HG03575 (cell line): ENCODE measurements at regions not wholly inside any gene's neighbourhood (a gene's known extent, or its start where the extent isn't known, plus 50 kb on each side); places are given as distances from the start of the nearest gene placed in this dataset.
"Not testable (repeated sequence)": the region's sequence is repeated elsewhere in the genome, so short reads cannot be mapped to it uniquely, and the experiment has no call there.

ENCODE experiments used
- ATAC-seq: cut with Tn5 transposase; IDR thresholded peaks from one replicate; pipeline ENCODE4 v1.9.1; 2021; ENCODE audit not compliant: unreplicated experiment, insufficient number of reproducible peaks, low FRiP score; ENCODE audit errors: extremely low read depth

DNA sequence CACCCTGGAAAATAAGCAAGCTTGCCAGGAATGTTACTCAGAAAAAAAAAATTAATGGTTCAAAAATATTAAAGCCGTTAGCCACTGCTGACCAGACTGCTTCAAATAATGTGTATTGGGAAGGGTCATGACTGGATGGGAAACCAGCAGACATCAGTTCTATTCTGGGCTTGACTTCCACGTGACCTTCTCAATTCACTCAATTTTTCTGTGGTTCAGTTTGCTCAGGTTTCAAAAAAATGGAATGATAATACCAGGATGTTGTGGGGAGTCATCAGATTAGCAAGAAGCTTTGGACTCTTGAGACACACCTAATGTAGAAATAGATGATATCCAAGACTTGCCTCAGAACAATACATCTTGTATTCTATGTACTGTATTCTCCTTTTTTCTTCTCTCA is 541.9 kb upstream of the BOD1L1 start:
- ATAC-seq, result no peak

DNA sequence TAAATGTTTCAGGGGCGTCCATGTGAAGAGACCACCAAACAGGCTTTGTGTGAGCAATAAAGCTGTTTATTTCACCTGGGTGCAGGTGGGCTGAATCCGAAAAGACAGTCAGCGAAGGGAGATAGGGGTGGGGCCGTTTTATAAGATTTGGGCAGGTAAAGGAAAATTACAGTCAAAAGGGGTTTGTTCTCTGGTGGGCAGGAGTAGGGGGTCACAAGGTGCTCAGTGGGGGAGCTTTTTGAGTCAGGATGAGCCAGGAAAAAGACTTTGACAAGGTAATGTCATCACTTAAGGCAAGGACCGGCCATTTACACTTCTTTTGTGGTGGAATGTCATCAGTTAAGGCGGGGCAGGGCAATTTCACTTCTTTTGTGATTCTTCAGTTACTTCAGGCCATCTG is 542.4 kb upstream of the BOD1L1 start:
- not testable (repeated sequence) for ATAC-seq

DNA sequence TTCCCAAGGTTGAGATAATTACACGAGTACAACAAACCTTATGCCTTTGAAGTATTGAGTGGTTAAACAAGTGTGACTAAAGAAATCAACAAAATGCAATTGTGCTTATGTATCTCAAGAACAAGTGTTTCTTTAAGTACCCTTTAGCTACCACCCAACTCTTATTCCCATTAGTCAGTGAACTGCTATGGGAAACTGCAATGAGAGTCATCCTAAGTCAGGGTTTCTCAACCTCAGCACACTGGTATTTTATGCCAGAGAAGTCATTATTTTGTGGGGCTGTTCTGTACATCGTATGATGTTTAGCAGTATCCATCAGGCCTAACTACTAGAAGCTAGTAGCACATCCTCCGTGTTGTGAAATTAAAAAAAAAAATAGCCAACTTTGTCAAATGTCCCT is 549.1 kb upstream of the BOD1L1 start:
- no peak for ATAC-seq

DNA sequence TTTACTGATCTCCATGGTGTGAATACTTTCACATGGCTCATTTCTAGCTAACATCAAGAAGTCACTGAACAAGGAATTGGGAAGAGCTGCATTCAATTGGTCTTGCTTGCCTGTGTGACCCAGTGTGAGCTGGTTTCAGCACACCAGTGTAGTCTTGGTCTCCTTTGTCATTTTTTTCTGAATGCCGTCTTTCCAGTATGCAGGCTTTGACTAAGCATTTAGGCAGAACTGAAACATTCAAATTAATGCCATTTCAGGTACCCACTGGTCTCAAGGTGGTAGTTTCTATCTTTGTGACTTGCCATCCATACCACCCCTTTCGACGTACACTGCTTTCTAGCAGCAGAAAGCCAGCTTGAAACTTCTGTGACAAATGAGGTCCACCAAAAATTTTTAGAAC is 550.5 kb upstream of the BOD1L1 start:
- ATAC-seq, result peak; percentile 89

DNA sequence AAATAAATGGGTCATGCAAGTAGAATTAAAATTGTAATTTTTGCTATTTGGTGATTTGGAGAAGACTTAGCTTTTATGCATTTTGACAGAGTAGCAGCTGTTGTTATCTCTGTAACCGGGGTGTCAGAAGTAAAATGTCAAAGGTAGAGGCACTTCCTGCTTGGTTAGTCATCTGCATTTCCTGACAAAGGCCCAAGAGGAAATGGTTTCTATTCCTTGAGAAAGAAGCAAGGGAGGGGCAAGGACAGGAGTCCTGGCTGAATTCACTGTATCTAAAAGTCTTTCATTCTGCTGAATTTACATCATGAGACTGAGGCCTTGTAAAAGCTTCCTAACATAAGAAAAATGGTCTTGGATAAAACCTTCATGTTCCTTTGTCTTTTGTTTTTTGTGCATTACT is 550.9 kb upstream of the BOD1L1 start:
- ATAC-seq, result peak; percentile 40

DNA sequence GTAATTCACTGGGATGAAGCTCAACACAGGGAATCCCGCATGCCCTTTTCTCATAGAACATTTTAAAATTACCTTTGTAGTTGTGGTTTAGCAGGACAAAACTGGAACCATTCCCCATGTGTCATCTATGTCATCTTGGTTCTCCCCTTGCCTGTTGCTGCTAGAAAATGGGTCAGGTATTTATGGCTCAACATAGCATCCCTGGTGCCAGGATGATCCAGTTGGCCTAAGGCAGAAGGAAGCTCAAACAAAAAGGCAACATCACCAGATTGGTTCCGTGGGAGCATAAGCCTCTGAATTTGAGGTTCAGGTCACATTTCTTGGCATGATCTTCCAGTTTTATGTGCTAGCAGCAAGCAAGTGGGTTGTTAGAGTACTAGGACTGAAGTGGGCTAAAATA is 552.6 kb upstream of the BOD1L1 start:
- no peak for ATAC-seq

DNA sequence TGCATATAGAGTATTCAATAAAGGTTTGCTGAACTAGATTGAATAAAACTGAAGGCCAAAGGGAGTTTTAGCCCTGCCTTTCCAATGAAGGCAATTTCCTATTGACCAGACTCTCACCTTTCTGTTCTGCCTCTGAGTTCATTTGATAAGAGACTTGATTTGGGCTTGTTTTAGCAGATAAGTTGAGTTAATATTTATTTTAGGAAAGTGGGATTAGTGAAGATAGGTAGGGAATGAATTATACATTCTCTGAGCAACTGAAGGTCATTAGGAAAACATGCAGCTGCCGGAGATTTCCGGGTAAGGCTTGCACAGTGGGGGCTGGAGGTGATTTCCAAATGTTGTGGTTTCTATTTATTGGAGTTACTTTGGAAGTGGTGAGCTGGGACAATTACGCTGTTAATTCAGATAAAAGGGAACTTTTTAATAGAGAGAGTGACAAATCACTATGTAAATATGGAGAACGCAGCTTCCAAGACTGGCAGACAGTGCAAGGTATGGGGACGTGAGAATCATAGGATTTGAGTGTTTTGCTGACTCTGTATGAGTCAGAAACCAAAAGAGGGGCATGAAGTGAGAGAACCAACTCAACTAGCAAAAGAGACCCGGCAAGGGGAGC is 553.6 kb upstream of the BOD1L1 start:
- no peak for ATAC-seq

DNA sequence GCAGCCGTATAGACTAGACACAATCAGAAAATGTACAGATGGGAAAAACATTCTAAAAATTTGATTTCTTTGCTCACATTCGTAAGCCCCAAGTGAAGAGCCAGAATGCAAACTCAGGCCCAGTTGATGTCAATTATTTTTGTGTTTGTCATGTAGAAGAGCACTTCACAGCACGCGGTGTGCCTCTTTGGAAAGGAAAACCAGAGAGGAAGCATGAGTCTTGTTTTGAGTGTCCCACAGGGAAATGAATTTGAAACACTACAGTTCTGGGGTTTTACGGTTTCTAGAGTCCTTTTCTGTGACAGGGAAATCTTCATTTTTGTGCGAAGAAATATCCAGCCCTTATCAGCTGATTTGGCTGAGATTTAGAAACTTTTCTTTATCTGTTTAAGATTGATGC is 554.6 kb upstream of the BOD1L1 start:
- no peak for ATAC-seq

DNA sequence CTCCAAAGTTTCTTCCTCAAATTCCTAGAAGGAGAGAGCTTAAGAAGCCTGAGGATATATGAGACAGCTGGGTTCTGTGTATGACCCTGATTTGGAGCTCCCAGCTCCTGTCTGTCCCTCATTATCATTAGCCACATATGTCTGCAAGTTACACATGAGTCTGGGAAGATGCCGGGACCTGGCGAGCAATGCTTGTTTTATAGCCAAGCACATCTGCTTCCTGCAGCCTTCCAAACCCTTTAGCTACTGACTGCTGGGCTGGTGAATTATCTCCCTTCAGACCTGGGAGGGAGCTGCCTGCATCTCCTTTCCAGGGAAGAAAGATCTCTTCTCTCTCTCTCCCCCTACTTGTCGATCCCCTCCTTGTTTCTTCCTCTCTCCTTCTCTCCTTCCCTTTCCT is 556.7 kb upstream of the BOD1L1 start:
- ATAC-seq, result no peak

DNA sequence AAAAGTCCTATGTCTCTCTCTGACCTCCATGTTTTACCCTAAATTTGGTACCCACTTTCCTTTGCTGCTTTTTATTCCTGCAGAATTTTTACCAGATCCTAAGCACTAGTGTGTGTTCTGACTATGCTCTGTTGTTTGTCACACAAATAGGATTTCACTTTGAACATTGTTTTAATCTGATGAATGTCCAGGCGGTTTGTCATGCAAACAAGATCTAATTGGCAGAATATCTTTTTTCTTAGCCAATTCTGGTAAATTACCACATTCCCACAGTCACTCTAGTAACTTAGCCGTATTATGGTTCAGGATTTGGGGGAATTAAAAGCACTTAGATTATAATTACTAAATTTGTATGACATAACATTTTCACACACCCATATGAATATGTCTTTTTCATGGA is 557.2 kb upstream of the BOD1L1 start:
- ATAC-seq, result no peak

DNA sequence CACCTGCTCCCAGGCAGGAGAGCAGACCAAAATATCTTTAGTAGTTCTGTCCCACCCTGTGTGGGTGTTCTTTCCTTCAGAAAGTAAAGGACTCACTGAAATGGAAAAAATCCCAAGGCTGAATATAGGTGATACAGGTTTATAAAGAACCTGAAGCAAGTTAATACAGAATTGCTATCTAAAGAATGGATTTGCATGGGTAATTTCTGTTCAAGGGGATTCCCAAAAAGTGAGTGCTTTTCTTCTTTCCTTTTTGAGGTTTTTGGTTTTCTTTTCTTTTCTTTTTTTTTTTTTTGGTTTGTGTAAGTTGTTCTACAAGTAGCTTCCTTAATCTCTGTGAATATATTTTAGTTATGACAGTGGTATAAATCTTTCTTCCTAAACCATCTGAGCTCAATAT is 560.7 kb upstream of the BOD1L1 start:
- ATAC-seq, result no peak

DNA sequence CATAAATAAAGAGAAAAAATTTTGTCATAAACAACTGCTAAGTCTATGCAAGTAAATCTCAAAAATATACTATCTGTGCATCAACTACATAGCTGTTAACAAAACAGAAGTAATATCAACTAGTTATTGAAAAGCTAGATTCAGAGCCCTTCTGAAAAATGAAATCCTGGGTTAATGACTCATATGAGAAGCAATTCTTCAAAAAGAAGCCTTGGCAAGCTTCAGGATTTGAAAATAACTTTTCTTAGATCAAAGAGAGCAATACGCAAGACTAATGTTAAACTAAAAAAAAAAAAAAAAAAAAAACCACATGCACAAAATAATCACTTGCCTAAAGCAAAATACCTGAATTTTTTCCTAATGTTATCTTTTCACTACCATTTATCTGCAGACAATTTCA is 566.1 kb upstream of the BOD1L1 start:
- ATAC-seq, result no peak

DNA sequence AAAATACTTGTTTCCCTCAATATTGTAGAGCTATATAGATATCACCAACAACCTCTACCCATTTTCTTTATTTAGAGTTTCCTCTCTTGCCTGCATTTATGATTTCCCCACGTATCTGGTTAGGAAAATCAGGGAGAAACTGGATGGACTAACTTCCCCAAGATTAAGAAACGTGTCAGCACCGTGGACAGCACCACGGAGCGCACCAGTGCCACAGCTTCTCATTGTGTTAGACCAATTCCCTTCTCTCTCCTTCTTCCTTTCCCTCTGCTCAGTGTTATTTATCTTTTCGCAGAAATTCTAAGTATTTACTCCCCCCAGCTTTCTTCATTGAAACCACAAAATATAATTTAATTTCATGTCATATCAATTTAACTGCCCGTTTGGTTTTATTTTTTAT is 568.6 kb upstream of the BOD1L1 start:
- no peak for ATAC-seq

DNA sequence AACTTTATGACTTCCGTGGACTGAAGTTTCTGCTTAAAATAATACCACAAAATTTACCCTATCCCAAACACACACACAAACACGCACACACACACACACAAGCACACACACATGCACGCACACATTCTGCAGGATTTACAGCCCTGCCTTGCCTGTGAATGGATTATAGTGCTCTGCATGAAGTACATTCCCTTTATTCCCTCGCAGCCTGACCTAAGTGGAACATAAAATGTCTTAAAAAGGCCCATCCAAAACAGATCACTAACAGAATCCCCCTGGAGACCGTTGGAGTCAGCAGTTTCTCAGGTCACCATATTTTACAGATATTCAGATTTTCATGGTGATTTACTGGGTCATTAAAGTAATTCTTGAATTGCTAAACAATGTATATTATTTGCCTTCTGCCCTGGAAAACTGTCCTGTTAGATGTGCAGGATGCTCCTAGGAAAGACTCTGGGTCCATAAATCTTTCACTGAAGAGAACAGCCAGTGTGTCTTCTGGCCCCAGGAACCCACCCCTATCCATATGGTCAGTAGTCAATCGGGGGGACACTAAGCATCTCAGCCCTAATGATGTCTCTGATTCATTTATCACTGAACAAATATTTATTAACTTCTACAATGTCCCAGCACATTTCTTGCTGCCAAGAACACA is 587.7 kb upstream of the BOD1L1 start:
- no peak for ATAC-seq

DNA sequence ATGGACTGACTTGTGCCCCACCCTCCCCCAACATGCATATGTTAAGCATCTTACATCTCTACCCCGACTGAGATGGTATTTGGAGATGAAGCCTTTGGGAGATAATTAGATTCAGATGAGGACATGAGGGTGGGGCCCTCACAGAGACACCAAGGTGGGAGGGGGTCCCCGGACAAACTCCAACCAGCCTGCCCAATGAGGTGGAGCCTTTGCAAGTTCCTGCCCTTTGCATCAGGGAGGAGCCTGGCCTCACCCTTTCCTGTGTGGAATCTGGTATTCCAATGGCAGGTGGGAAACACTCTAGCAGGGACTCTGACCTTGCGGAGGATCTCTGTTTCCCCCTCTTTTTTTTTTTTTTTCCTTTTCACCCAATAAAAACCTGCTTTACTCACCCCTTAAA is 589.9 kb upstream of the BOD1L1 start:
- ATAC-seq, result no peak

DNA sequence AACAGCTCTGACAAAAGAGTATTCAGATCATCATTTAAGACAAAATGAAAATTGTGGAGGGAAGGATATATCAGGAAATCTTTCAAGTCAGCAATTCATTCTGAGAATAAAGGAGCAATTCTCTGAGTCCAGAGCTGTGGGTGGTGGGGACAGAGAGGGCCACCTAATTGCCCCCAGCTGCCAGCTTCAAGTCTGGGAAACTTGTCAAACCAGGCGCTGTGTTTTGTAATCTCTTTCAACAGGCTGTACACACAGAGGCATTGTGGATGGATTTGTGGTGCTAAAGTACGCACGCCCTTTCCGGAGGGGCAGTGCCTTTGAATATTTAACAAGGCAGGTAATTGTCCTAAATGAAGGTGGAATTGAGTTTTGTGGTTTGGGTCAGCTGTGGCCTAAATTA is 591.1 kb upstream of the BOD1L1 start:
- ATAC-seq, result no peak

DNA sequence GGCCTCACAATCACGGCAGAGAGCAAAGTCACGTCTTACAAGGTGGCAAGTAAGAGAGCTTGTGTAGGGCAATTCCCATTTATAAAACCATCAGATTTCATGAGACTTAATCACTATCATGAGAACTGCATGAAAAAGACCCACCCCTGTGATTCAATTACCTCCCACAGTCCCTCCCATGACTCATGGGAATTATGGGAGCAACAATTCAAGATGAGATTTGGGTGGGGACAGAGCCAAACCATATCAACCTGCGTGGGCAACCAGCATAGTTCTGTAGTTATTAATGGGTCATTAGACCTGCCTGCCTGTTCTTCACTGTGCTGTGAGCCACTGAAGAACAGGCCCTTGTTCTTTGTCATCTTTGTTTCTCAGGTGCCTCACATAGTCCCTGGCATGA is 593.7 kb upstream of the BOD1L1 start:
- ATAC-seq, result no peak

DNA sequence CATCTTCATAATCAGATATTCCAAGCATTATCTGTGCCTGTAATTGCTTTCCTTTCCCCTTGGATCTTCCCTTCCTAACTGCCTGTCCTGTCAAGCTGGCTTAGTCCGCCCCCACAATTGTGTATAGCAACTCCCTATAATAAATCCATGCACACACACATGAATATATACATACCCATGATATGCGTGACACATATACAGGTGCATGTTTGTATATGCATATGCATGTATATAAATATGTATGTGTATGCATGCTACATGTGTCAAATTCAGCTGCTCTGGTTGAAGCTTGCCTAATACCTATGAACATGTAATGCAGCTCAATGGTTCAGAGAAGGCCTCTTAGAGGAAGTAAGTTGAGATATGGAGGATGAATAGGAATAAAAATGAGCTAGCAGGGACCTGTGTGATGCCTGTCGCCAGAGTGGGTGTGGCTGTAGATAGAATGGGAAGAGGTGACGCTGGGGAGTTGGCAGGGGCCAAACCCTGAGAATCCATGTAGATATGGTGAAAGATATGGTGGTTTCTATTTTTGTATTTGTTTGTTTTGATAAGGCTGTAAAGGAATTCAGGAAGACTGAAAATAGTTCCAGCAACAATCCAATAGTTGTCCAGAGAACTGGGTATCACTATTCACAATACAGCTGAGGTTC is 595.0 kb upstream of the BOD1L1 start:
- ATAC-seq, result no peak

DNA sequence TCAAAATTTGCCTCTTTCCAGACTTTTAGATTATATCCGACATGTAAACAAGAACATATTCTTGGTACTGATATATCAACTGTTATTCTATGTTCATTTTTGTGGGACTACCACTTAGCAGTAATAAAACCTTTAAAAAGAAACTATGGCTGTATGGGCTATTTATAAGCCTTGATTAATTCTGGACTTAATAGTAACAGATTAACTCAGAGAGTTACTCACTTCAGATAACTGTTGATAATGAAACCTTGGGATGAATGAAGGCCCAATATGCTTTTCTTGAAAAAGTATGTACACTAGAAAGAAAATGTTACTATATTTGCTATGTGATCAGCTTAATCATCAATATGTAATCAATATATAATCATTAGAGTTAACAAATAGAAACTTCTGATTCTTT is 595.9 kb upstream of the BOD1L1 start:
- no peak for ATAC-seq

DNA sequence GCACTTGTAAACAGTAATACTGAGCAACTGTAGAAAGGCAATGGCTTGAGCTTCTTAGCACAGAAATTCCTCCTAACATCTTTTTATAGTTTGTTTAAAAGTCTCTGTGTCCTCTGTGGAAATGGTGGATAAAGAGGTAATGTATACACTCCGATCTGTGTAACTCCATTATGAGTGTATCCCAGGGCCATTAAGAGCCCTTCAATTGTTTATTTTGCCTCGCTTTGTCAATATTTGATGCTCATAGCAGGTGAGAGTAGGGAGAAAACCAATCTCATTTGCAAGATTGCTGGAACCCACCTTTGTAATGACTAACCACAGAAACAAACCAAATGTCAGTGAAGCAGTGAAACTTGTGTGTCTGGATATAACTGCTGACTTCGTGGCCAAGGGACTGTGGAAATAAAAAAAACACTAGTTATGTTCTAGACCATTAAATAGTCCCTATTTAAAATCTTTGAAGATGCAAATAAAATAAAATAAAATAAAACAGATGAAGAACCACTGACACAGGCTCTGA is 598.2 kb upstream of the BOD1L1 start:
- ATAC-seq, result no peak
